ENCODE measurements at regions not wholly inside any gene's neighbourhood (a gene's known extent, or its start where the extent isn't known, plus 50 kb on each side); places are given as distances from the start of the nearest gene placed in this dataset.

DNA sequence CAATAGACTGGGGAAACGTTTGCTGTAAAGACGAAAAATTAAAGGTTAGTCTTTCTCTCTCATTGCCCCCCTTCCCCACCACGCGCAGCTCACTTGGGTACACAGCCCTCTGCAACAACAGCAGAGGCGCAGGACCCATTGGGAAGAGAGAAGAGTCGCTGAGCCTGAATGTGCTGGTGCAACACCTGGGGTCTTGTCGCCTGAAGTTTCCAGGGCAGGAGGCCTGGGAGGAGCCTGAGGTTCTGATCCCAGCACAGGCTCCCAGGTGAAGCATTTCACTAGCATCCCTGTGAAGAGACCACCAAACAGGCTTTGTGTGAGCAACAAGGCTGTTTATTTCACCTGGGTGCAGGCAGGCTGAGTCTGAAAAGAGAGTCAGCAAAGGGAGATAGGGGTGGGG is 116.2 kb upstream of the NTM start:
- no peaks in the 10 kb centered on the region for H3K9me3 ChIP-seq
- H3K36me3 ChIP-seq (replicated peaks in 1 of 2; ENCODE audit: insufficient read depth in 1 of 2, low read depth in 2 of 2), result no peaks in the 10 kb centered on the region
- DNase-seq (no peak), ATAC-seq (no peak)
- TF ChIP-seq POLR2A (IDR thresholded peaks at IDR 0.05) (no peak), CTCF (IDR thresholded peaks at IDR 0.05) (no peak)
- no peak overlapping the region for H3K4me3 ChIP-seq
- 24 to 27% methylated on average over 7 of the region's 7 CpGs for WGBS, 2 donors
- H3K27me3 ChIP-seq, result no peaks in the 10 kb centered on the region
- intact Hi-C loops (cut with DNase I), result no loop called here
- no peaks in the 10 kb centered on the region for H3K4me1 ChIP-seq
- no peak overlapping the region for H3K27ac ChIP-seq

DNA sequence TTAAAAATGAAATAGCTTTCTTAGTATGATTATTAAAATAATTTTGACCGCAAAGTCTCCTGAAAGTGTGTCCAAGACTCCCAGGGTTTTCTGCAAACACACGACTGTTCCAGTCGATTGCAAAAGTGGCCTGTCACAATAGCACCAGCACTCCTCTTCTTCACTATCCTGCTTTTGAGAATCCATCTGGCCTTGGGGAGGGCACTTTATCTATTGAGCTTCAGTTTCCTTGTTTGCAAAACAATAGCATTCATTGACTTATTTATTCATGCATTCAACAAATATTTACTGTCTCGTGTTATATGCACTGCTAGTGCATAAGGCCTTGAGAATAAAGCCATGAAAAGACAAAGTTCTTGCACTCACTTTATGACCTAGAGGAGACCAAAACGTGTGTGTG is 96.2 kb upstream of the NTM start:
- intact Hi-C loops (cut with DNase I), result no loop called here
- H3K4me3 ChIP-seq, result no peak overlapping the region
- no peaks in the 10 kb centered on the region for H3K9me3 ChIP-seq
- DNase-seq, result no peak
- no peak for ATAC-seq
- no peaks in the 10 kb centered on the region for H3K4me1 ChIP-seq
- H3K27ac ChIP-seq, result no peak overlapping the region
- WGBS, 2 donors, result 33 to 43% methylated on average over 5 of the region's 5 CpGs
- no peak for TF ChIP-seq POLR2A (IDR thresholded peaks at IDR 0.05)
- no peak for TF ChIP-seq CTCF (IDR thresholded peaks at IDR 0.05)
- H3K36me3 ChIP-seq (replicated peaks in 1 of 2; ENCODE audit: insufficient read depth in 1 of 2, low read depth in 2 of 2), result no peaks in the 10 kb centered on the region
- no peaks in the 10 kb centered on the region for H3K27me3 ChIP-seq

- no peaks in the 10 kb centered on the region for H3K27me3 ChIP-seq
- H3K9me3 ChIP-seq, result no peaks in the 10 kb centered on the region
- H3K4me1 ChIP-seq, result no peaks in the 10 kb centered on the region
- no peak for DNase-seq
- H3K36me3 ChIP-seq (replicated peaks in 1 of 2; ENCODE audit: insufficient read depth in 1 of 2, low read depth in 2 of 2), result no peaks in the 10 kb centered on the region
- H3K4me3 ChIP-seq, result no peak overlapping the region
- no peak for ATAC-seq
- no peak overlapping the region for H3K27ac ChIP-seq
- no peak for TF ChIP-seq POLR2A (IDR thresholded peaks at IDR 0.05)
- no peak for TF ChIP-seq CTCF (IDR thresholded peaks at IDR 0.05)
- intact Hi-C loops (cut with DNase I), result no loop called here
- WGBS, 2 donors, result 70 to 78% methylated on average over 9 of the region's 9 CpGs
These were observed 94.8 kb upstream of the NTM start for GRCh38 chr11:131275580-131275979.

DNA sequence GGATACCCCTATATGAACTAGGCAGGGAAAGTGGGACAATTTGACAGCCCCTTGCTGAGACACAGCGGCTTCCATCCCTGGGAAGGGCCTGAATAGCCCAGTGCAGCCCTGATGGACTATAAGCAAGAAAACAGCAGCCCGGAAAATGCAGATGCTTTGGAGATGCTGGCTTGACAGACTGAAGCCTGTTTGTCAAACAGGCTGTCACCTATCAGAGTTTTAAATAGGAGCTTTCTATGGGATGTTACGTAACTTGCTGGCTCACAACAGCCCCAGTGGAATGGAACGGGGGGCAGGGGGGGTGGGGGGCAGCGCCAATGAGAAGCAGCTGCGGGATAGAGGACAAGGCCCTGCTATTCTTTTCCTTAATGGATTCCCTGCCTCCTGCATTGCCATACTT is 91.9 kb upstream of the NTM start:
- no peaks in the 10 kb centered on the region for H3K4me1 ChIP-seq
- no peaks in the 10 kb centered on the region for H3K9me3 ChIP-seq
- H3K27ac ChIP-seq, result no peak overlapping the region
- TF ChIP-seq POLR2A (IDR thresholded peaks at IDR 0.05) (no peak), CTCF (IDR thresholded peaks at IDR 0.05) (no peak)
- no peaks in the 10 kb centered on the region for H3K27me3 ChIP-seq
- 49 to 55% methylated on average over 6 of the region's 6 CpGs for WGBS, 2 donors
- H3K36me3 ChIP-seq (replicated peaks in 1 of 2; ENCODE audit: insufficient read depth in 1 of 2, low read depth in 2 of 2), result no peaks in the 10 kb centered on the region
- no peak for DNase-seq
- ATAC-seq, result no peak
- no peak overlapping the region for H3K4me3 ChIP-seq
- intact Hi-C loops (cut with DNase I), result no loop called here

- TF ChIP-seq CTCF (IDR thresholded peaks at IDR 0.05), result no peak
- TF ChIP-seq POLR2A (IDR thresholded peaks at IDR 0.05), result no peak
- intact Hi-C loops (cut with DNase I), result no loop called here
These were observed 90.6 kb upstream of the NTM start for GRCh38 chr11:131279654-131280384.

More at GRCh38 chr11:131279654-131280384, 90.6 kb upstream of the NTM start:
- Histone ChIP-seq H3K9me3 (no peaks in the 10 kb centered on the region), H3K4me3 (no peak overlapping the region), H3K4me1 (no peaks in the 10 kb centered on the region), H3K36me3 (replicated peaks in 1 of 2; ENCODE audit: insufficient read depth in 1 of 2, low read depth in 2 of 2) (no peaks in the 10 kb centered on the region), H3K27me3 (no peaks in the 10 kb centered on the region), H3K27ac (no peak overlapping the region)
- 88 to 90% methylated on average over 3 of the region's 3 CpGs for WGBS, 2 donors
- DNase-seq (no peak), ATAC-seq (no peak)
